ENCODE measurements at regions not wholly inside any gene's neighbourhood (a gene's known extent, or its start where the extent isn't known, plus 50 kb on each side); places are given as distances from the start of the nearest gene placed in this dataset.
"Not testable (repeated sequence)": the region's sequence is repeated elsewhere in the genome, so short reads cannot be mapped to it uniquely, and the experiment has no call there.

- no peak for DNase-seq
Measured at GRCh38 chr5:93359296-93359959, 221.6 kb downstream of the NR2F1-AS1 start.

GRCh38 chr5:93358176-93358575 is 222.8 kb downstream of the NR2F1-AS1 start:
- DNase-seq = no peak

- no peak for DNase-seq
Measured at GRCh38 chr5:93357686-93358085, 223.3 kb downstream of the NR2F1-AS1 start.

- DNase-seq = no peak
Measured at GRCh38 chr5:93355691-93356090, 225.3 kb downstream of the NR2F1-AS1 start.

DNA sequence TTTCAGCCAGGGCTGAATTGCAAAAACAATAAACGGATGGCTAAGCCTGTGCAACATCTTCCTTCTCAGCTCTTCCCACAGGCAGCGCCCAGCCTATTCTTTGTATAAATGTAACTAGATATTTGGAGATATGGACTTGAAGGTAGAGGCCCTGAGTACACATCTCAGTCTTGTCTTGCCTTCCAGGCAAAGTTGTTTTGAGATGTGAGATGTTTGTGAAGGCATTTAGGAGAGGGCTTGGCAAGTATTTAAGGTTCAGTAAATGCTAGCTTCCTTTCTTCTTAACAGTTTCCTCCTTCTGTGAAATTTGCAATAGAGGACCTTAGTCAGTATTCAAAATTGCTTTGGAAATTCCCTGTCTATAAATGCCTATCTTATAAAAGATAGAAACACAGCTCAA is 228.8 kb downstream of the NR2F1-AS1 start:
- DNase-seq = no peak

GRCh38 chr5:93349613-93350012 is 231.4 kb downstream of the NR2F1-AS1 start:
- DNase-seq = no peak

DNA sequence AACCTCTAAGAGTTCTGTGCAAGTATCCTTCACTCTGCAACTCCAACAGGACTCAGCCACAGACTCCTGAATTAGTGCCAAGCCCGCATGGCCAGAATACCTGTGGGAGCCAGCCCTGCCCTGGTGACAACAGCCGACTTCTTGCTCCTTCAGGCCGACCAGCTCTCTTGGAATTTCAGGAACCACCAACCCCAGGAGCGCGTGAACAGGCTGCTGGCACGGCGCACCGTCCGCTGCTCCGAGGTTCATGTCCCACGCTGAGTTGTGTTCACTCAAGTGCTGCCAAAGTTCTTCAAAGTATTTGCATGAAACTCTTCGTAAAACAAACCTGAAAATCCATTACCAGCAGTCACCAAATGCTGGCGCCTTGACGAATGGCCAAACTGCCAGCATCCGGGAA is 232.8 kb downstream of the NR2F1-AS1 start:
- DNase-seq = no peak

- DNase-seq = not testable (repeated sequence)
Measured at GRCh38 chr5:93346850-93347249, 234.2 kb downstream of the NR2F1-AS1 start.

GRCh38 chr5:93346301-93346700 is 234.7 kb downstream of the NR2F1-AS1 start:
- no peak for DNase-seq

- no peak for DNase-seq
Measured at GRCh38 chr5:93343570-93343969, 237.4 kb downstream of the NR2F1-AS1 start.

- DNase-seq = no peak
Measured at GRCh38 chr5:93342563-93343061, 238.4 kb downstream of the NR2F1-AS1 start.

GRCh38 chr5:93340881-93341280 is 240.1 kb downstream of the NR2F1-AS1 start:
- no peak for DNase-seq

- no peak for DNase-seq
Measured at GRCh38 chr5:93337138-93337537, 243.9 kb downstream of the NR2F1-AS1 start.

DNA sequence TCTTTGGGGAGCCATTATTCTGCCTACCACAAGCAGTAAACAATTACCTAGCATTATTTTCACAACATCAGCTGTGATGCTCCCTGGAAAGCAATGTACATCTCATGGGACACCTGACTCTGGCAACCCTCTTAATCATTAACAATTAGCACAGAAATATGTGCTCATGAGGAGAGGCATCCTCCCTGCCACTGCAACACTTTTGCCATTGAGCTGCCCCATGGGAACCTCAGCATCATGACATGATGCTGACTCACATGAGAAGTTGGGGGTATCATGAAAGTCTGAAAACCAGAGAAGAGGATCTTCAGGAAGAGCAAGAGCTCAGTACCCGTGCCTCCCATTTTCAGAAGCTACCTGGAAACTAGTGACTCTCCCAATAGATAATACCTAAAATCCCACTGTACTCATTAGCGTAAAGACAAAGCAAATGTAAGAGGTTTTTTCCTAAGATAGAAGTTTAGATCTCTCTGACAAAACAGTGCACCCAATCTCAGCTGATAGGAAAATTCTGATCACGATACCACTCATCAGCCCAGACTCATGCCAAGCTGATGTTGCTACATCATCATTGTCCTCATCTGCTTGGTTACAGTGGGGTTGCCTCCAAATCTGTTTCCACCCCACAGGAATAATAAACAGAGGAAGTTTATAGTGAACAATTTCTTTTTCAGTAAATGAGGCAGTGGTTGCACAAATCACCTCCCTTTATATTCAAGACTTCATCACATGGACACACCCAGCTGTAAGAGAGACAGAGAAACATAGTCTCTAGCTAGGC is 244.5 kb downstream of the NR2F1-AS1 start:
- DNase-seq = no peak

DNA sequence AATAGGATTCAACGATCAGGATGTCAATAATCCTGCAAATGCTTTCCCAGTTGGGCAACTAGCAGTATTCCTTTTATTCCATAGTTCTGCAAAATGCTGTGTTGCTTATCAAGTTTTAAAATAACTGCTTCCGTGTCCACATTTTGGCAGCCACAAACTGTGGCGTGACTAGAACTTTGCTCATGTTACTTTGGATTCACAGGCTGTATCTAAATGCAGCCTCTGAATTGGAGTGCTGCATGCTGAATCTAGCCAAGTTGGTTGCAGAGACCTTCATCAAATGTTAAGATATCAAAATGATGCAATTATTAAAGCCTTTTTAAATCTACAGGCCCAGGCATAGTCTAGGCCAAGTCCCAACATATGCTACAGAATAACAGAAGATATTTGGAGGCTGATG is 249.2 kb downstream of the NR2F1-AS1 start:
- DNase-seq = no peak

DNA sequence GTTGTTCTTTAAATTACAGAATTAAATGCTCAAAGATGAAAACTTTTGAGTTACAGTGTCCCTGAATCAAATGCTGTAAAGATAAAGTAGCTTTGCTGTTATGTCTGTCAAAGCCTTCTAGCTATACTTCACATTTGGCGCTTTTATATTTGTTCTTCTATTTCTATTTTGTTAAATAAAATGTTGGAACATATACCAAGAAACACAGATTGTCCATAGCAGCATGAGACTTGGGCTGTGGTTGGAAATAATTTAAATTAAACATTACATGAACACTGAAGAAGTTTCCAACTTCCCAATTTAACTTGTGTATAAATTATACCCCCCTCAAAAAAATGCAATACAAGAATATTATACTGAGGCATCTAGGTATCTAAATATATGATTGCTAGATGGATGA is 249.8 kb downstream of the NR2F1-AS1 start:
- DNase-seq = no peak

DNA sequence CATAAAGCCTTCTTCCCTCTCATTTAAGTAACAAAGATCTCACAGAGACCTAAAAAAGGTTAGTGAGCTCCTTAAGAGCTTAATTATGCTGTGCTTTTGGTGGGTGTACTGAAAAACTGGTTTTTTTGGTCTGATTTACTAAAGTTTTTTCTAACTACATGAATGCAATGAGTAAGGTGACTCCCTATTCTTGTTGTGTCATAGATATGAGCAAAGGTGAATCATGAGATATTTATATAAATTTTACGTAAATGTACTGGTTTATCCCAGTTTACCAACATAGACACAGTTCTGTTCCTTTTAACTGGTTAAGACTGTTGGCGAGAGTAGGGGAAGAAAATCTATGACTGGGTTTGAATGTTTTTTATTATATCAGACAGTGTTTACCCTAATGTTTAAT is 250.5 kb downstream of the NR2F1-AS1 start:
- no peak for DNase-seq

DNA sequence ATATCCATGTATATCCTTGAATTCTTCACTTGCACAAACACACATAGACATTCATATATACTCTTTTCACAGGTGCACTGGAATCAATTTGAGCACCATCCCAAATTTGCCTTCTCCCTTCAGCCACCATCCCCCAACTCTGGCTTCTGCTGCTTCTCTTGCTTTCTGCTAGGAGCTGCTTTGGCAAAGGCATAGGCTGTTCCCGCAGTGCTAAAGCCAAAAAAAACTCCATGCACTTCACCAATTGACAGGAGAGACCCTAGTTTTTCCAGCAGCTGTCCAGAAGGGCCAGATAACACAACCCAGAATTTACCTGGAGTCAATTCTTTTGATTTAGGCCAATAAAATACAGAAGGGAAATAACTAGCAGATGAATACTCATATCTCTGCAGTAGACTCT is 251.3 kb downstream of the NR2F1-AS1 start:
- DNase-seq = no peak

GRCh38 chr5:93328833-93329232 is 252.2 kb downstream of the NR2F1-AS1 start:
- no peak for DNase-seq

GRCh38 chr5:93327605-93328004 is 253.4 kb downstream of the NR2F1-AS1 start:
- no peak for DNase-seq

DNA sequence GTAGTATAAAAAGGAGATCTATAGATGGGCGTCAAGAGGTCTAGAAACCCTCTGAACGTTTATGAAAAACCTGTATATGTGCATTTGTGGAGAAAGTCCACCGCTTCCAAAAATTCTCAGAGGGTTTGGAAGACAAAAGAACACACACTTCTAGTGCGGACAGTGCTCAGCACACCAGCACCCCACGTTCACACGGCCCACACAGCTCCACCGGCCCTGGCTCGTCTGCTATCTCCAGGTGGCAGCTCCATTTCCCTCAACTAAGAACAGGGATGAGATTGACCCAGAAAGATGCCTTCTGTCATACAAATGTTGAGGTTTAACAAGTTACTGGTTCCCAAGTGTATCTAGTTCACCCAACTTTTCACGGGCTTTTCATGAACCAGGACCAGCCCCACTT is 255.1 kb downstream of the NR2F1-AS1 start:
- DNase-seq = no peak

- DNase-seq = no peak
Measured at GRCh38 chr5:93322974-93323860, 257.8 kb downstream of the NR2F1-AS1 start.

DNA sequence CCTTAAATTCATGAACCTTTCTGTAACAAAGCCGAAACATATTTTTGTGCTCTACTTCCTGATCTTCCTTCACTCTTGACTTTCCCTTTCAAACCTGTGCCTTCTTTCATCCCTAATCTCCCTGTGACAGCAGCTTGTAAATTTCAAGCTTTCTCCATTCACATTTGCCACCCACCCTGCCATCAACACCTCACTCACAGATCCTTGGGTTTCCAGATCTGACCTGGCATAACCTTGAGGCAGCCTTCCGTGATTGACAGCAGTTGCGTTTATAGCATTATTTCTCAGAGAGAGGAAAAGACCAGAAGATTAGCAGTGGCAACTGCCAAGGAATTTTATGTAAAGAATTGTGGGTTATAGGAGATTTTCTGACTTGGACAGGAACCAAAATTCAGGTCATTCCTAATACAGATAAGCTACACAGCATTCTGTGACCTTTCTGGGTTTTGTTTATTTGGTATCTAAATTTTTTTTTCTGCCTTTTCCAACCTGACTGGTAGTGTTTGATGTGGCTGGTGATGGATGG is 260.0 kb downstream of the NR2F1-AS1 start:
- no peak for DNase-seq

All from NCI-H2227 treated with DMSO at 0.1 percent for 48 hours (cell line).